ENCODE measurements at regions not wholly inside any gene's neighbourhood (a gene's known extent, or its start where the extent isn't known, plus 50 kb on each side); places are given as distances from the start of the nearest gene placed in this dataset.

DNA sequence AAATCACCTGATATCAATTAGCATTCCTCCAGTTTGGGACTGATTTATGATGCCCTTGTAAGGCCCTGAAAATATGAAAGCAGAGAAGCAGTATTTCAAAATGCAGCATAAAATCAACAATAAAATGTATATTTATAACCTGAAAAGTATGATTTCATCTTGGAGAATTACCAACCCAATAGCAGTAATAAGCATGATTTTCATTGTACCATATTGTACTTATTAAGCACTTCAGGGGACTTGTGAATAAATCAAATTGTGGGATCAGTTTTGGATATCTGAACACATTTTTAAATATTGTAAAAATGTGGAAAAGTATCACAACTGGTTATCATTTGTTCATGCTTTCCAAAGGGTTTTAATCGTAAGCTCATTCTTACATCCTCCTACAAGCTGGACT is 250.8 kb downstream of the DMRT2 start:
- no peak for TF ChIP-seq POLR2A (IDR thresholded peaks at IDR 0.05)
- no peak for TF ChIP-seq CTCF (IDR thresholded peaks at IDR 0.05)
- no peak for TF ChIP-seq POLR2AphosphoS5 (IDR thresholded peaks at IDR 0.05)

All from stomach (tissue), 4 donors.